ENCODE measurements at regions not wholly inside any gene's neighbourhood (a gene's known extent, or its start where the extent isn't known, plus 50 kb on each side); places are given as distances from the start of the nearest gene placed in this dataset.

- no peak for TF ChIP-seq CTCF (conservative IDR thresholded peaks at IDR 0.05; ENCODE audit: low read length)
- DNase-seq (ENCODE audit: low read depth): no peak
- H3K4me3 ChIP-seq (ENCODE audit: low read length): no peak overlapping the region
These were observed 74.9 kb downstream of the RHOB start for GRCh38 chr2:20521682-20522189.

- no peak overlapping the region for H3K4me3 ChIP-seq (ENCODE audit: low read length)
- DNase-seq (ENCODE audit: low read depth): no peak
- no peak for TF ChIP-seq CTCF (conservative IDR thresholded peaks at IDR 0.05; ENCODE audit: low read length)
These were observed 76.4 kb downstream of the RHOB start for GRCh38 chr2:20523073-20523798.

GRCh38 chr2:20523799-20524187, 76.9 kb downstream of the RHOB start:
- H3K4me3 ChIP-seq (ENCODE audit: low read length): no peak overlapping the region
- no peak for TF ChIP-seq CTCF (conservative IDR thresholded peaks at IDR 0.05; ENCODE audit: low read length)
- no peak for DNase-seq (ENCODE audit: low read depth)

GRCh38 chr2:20524412-20525040, 77.7 kb downstream of the RHOB start:
- DNase-seq (ENCODE audit: low read depth): no peak
- H3K4me3 ChIP-seq (ENCODE audit: low read length): no peak overlapping the region
- TF ChIP-seq CTCF (conservative IDR thresholded peaks at IDR 0.05; ENCODE audit: low read length): no peak

GRCh38 chr2:20525041-20526035, 78.5 kb downstream of the RHOB start:
- no peak overlapping the region for H3K4me3 ChIP-seq (ENCODE audit: low read length)
- TF ChIP-seq CTCF (conservative IDR thresholded peaks at IDR 0.05; ENCODE audit: low read length): peak; percentile 13
- DNase-seq (ENCODE audit: low read depth): peak; percentile 65

- no peak for DNase-seq (ENCODE audit: low read depth)
- H3K4me3 ChIP-seq (ENCODE audit: low read length): no peak overlapping the region
- no peak for TF ChIP-seq CTCF (conservative IDR thresholded peaks at IDR 0.05; ENCODE audit: low read length)
These were observed 79.3 kb downstream of the RHOB start for GRCh38 chr2:20526160-20526559.

Data from AG10803 (cell line).